SIG-M5 treated with dmso at 0.1 percent for 504 hours (cell line): ENCODE measurements at regions not wholly inside any gene's neighbourhood (a gene's known extent, or its start where the extent isn't known, plus 50 kb on each side); places are given as distances from the start of the nearest gene placed in this dataset.
"Not testable (repeated sequence)": the region's sequence is repeated elsewhere in the genome, so short reads cannot be mapped to it uniquely, and the experiment has no call there.

Experiments
- DNase-seq: peaks from one replicate; lab custom pipeline; 2025; ENCODE audit not compliant: unreplicated experiment; lab: John Stamatoyannopoulos, UW

- no peak for DNase-seq
These were observed 1352.2 kb upstream of the PRR20A start for GRCh38 chr13:55788548-55788947.

GRCh38 chr13:55792544-55793193, 1348.0 kb upstream of the PRR20A start:
- no peak for DNase-seq

- DNase-seq: peak; percentile 93
These were observed 1325.2 kb upstream of the PRR20A start for GRCh38 chr13:55815458-55816033.

- DNase-seq: no peak
These were observed 1323.6 kb upstream of the PRR20A start for GRCh38 chr13:55816976-55817601.

- DNase-seq: no peak
These were observed 1319.9 kb upstream of the PRR20A start for GRCh38 chr13:55820817-55821216.

- no peak for DNase-seq
These were observed 1271.1 kb upstream of the PRR20A start for GRCh38 chr13:55869648-55870047.

GRCh38 chr13:55887561-55887960, 1253.2 kb upstream of the PRR20A start:
- no peak for DNase-seq

- no peak for DNase-seq
These were observed 1247.2 kb upstream of the PRR20A start for GRCh38 chr13:55893540-55893939.

GRCh38 chr13:55937180-55937579, 1203.5 kb upstream of the PRR20A start:
- DNase-seq: no peak

- DNase-seq: no peak
These were observed 1192.5 kb upstream of the PRR20A start for GRCh38 chr13:55948175-55948574.

- DNase-seq: no peak
These were observed 1176.8 kb upstream of the PRR20A start for GRCh38 chr13:55963934-55964333.

GRCh38 chr13:55967055-55967454, 1173.7 kb upstream of the PRR20A start:
- DNase-seq: no peak

GRCh38 chr13:55977436-55977835, 1163.3 kb upstream of the PRR20A start:
- no peak for DNase-seq

GRCh38 chr13:55981381-55981780, 1159.3 kb upstream of the PRR20A start:
- no peak for DNase-seq

- not testable (repeated sequence) for DNase-seq
These were observed 1156.7 kb upstream of the PRR20A start for GRCh38 chr13:55984026-55984425.

GRCh38 chr13:55990631-55991030, 1150.1 kb upstream of the PRR20A start:
- no peak for DNase-seq

GRCh38 chr13:55991666-55992065, 1149.1 kb upstream of the PRR20A start:
- DNase-seq: no peak

GRCh38 chr13:55992145-55992544, 1148.6 kb upstream of the PRR20A start:
- DNase-seq: no peak

- no peak for DNase-seq
These were observed 1141.0 kb upstream of the PRR20A start for GRCh38 chr13:55999709-56000108.

- DNase-seq: no peak
These were observed 1131.3 kb upstream of the PRR20A start for GRCh38 chr13:56009418-56009817.

- DNase-seq: no peak
These were observed 1128.1 kb upstream of the PRR20A start for GRCh38 chr13:56012644-56013043.

- DNase-seq: no peak
These were observed 1124.8 kb upstream of the PRR20A start for GRCh38 chr13:56015919-56016318.

- no peak for DNase-seq
These were observed 1121.1 kb upstream of the PRR20A start for GRCh38 chr13:56019606-56020005.
